Activated T-cell treated with anti-CD3 and anti-CD28 coated beads, Interleukin-2, amount 50 U/mL, for 1 hour (primary cell): ENCODE measurements at regions not wholly inside any gene's neighbourhood (a gene's known extent, or its start where the extent isn't known, plus 50 kb on each side); places are given as distances from the start of the nearest gene placed in this dataset.
"Not testable (repeated sequence)": the region's sequence is repeated elsewhere in the genome, so short reads cannot be mapped to it uniquely, and the experiment has no call there.

Experiments
- DNase-seq: peaks from one replicate; pipeline ENCODE4 v3.0.0-alpha.2; 2020

DNA sequence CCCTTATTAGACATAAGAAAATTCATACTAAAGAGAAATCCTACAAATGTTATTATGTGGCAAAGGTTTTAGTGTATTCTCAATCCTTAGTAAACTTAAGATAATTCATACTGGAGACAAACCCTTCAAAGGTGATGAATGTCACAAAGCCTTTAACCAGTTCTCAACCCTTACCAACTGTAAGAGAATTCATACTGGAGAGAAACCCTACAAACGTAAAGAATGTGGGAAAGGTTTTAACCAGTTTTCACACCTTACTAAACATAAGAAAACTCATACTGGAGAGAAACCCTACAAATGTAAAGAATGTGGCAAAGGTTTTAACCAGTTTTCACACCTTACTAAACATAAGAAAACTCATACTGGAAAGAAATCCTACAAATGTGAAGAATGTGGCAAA lies 93.2 kb downstream of the ZNF680 start:
- no peak for DNase-seq

DNA sequence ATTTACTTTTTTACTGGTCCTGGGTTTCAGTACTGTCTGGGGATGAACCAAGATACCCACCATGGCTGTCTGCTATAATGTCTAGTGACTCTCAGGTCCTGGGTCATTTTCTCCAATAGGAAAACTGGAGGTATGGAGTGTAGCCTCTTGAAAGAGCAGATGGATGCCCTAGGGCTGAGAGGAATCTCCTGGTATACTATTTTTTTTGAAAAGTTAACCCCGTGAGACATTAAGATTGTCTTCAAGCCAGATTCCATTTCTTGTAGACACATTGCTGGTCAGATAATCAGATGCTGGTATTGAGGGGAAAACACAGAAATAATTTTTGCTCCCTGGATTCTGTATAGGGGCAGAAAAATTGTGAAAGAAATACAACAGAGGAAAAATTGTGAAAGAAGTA lies 97.3 kb downstream of the ZNF680 start:
- DNase-seq: no peak

DNA sequence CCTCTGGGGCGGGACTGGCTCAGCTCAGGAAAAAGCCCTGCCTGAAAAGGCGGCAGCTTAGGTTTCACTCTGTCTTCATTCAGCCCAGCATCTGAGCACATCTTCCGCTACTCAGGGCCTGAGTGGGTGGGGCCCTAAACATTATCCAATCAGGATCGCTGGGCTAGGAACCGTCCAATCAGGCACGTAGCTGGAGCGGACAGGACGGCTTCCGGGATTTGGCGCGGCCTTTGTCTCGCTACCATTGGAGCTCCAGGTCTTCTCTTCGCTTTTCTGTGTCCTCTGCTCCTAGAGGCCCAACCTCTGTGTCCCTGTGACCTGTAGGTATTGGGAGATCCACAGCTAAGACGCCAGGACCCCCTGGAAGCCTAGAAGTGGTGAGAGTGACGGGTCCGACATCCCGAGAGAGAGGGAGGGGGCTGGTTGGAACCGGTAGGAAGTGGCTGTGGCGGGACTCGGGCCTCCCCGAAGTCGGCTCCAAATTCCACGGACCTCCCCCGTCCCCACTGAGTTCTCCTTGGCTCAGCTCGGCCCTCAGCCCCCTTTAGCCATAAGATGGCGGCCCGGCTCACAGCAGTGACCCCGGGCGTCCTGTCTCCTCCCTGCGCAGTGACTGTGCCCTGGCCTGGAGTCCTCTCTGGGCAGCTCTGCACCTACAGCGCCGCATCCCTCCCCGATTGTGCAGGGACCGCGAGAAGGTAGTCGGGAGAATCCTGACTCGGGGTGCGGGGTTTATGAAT lies 99.1 kb downstream of the ZNF680 start:
- DNase-seq: peak; percentile 18

DNA sequence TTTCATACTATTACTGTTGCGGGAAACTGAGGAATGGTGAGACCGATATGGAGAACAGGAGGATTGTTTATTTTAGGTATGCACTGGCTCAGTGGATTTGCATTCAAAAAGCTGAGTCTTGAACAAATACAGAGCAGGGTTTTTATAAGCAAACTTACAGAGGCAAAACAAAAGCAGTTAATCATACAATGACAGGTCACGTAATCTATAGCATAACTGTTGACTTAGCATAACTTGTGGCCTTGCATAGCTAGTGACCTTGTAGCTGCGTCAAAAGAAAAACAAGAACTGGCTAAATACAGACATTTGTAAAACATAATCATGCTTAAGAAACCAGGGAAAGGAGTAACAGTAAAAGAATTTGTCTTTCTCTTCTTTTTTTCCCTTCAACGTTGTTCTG lies 103.0 kb downstream of the ZNF680 start:
- DNase-seq: not testable (repeated sequence)

DNA sequence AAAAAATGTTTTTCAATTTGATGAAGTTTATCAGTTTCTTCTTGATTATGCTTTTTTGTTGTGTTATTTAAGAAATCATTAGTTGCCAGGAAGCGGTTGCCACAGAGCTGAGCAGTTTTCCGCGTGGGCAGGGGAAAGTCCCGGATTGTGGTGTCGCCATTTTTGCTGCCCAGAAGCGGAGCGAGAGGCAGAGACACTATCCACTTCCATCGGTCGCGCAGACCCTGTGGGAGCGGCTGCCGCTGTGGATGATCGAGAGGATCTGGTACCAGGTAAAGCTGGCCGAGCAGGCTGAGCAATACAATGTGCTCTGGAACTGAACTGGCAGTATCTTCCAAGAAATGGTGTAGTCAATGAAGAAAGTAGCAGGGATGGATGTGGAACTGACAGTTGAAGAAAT lies 119.8 kb downstream of the ZNF736 start:
- no peak for DNase-seq

DNA sequence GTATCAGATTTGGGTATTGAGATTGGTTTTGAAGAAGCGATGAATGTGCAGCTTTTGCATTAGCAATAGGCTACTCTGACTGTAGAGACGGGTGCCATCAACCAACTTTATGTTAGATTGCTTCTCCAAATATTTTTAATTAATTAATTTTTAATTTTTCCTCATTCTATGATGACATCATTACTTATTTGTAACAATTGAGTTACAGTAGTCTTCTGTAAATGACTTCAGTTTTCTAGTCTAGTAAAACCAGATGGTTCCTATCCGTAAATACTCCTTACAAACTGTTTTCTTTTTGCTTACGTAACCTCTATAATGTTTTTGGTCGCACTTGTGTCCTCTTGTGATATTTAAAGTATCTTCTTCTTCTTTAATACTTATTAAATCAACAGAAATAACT lies 118.1 kb downstream of the ZNF736 start:
- no peak for DNase-seq

DNA sequence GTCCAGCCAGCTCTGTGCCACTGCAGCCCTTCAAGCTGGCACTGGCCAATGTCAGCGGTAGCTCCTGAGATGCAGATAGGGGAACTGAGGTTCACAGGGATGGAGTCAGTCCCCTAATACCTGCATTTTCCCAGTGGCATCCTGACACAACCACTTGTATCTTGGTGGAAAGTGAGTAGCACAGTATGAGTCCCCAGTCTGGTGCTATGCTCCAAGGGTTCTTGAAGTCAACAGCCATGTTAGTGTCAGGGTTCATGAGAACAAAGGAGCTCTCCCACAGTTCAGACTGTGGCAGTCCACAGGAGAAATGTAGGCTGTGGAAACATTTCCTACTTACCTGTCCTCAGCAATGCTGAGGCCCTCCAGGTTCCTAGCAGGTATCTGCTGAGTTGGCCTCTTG lies 115.5 kb downstream of the ZNF736 start:
- no peak for DNase-seq

GRCh38 chr7:64425436-64425835 lies 111.7 kb downstream of the ZNF736 start:
- not testable (repeated sequence) for DNase-seq

GRCh38 chr7:64407148-64407547 lies 93.4 kb downstream of the ZNF736 start:
- DNase-seq: no peak
